GM21737 (cell line): ENCODE measurements at regions not wholly inside any gene's neighbourhood (a gene's known extent, or its start where the extent isn't known, plus 50 kb on each side); places are given as distances from the start of the nearest gene placed in this dataset.

ENCODE experiments used
- ATAC-seq: cut with Tn5 transposase; IDR thresholded peaks from one replicate; pipeline ENCODE4 v1.9.1; 2021; ENCODE audit warnings: mild to moderate bottlenecking, moderate library complexity; ENCODE audit not compliant: unreplicated experiment

- no peak for ATAC-seq
Measured at GRCh38 chr4:125735102-125735501, 420.3 kb downstream of the FAT4 start.

- ATAC-seq: no peak
Measured at GRCh38 chr4:125736057-125736456, 421.3 kb downstream of the FAT4 start.

DNA sequence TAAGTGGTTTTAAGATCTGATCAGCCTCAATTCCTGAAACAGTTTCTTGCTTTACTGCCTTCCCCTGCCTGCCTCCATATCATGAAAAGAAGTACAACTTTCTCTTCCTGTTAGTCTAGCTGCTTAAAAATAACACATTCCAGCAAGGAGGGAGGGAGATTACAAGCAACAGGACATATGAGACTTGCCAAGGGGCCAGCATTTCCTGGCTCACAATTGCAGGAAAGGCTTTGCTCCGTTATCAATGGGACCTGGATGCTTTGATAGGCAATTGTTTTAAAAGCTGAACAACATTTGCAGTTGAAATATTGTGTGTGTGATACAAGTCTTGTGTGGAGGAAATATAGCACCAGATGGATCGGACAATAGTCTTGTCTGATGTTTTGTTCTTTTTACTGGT, 425.0 kb downstream of the FAT4 start:
- ATAC-seq: no peak

- no peak for ATAC-seq
Measured at GRCh38 chr4:125741825-125742452, 427.2 kb downstream of the FAT4 start.

DNA sequence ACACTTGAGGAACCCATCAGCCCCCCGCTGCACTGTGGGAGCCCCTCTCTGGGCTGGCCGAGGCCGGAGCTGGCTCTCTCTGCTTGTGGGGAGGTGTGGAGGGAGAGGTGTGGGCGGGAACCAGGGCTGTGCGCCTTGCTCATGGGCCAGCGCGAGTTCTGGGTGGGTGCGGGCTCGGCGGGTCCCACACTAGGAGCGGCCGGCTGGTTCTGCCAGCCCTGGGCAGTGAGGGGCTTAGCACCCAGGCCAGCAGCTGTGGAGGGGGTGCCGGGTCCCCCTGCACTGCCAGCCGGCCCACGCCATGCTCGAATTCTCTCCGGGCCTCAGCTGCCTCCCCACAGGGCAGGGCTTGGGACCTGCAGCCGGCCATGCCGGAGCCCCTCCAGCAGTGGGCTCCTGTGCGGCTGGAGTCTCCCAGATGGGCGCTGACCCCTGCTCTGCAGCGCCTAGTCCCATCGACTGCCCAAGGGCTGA, 430.2 kb downstream of the FAT4 start:
- ATAC-seq: no peak

DNA sequence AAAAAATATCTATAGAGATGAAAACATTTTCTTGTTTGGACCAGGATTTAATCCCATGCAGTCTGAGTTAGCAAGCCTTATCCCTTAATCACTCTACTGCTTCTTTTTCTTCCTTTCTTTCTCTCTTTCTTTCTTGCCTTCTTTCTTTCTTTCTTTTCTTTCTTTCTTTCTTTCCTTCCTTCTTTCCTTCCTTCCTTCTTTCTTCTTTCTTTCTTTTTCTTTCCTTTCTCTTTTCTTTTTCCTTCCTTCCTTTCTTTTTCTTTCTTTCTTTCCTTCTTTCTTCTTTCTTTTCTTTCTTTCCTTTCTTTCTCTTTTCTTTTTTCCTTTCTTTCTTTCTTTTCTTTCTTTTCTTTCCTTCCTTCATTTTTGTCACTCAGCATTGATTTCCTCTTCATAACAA, 434.6 kb downstream of the FAT4 start:
- no peak for ATAC-seq

- no peak for ATAC-seq
Measured at GRCh38 chr4:125750399-125750798, 435.6 kb downstream of the FAT4 start.

DNA sequence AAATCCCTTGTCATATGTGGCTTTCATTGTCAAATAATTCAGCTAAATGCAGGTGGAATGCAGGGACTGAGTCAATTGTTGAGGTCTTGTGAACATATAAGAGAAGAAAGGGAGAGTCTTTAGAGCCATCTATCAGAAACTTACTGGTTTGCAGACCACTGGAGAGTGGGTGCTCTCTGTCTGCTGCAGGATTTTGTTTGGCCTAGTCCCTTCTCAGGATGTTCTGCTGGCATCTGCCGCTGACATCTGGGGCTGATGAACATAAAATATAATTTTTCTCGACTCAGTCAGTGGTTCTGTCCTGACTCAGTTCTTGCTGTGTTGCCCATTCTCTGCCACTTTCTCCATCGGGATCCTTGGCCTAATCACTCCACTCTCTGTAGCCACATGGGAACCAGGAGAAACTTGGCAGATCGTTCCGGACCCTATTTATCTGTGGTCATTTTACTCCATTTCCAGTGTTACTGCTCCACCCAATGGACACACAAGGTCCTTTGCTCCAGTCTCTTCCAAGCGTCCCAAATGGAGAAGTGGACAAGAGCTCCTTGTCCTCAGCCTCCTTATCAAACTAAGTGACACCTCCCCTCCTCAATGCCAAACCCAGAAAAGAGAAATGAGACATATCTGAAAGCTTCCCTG, 436.2 kb downstream of the FAT4 start:
- ATAC-seq: no peak

DNA sequence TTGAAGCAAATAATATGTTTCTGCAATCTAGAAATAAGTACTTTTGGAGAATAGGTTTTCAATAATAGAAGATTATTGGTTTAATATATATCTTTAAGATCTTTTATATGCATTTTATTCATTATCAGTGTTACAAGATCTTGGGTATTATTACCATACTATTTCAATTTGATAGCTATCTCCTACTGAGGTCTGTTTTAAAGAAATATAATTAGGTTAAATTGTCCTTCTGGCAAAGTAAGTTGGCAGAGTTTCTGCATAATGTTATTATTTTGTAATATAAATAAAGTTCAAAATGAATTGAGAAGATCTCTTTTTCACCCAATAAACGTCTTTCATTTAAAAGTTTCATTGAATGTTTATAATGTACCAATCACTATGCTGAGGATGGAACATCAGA, 443.7 kb downstream of the FAT4 start:
- no peak for ATAC-seq

DNA sequence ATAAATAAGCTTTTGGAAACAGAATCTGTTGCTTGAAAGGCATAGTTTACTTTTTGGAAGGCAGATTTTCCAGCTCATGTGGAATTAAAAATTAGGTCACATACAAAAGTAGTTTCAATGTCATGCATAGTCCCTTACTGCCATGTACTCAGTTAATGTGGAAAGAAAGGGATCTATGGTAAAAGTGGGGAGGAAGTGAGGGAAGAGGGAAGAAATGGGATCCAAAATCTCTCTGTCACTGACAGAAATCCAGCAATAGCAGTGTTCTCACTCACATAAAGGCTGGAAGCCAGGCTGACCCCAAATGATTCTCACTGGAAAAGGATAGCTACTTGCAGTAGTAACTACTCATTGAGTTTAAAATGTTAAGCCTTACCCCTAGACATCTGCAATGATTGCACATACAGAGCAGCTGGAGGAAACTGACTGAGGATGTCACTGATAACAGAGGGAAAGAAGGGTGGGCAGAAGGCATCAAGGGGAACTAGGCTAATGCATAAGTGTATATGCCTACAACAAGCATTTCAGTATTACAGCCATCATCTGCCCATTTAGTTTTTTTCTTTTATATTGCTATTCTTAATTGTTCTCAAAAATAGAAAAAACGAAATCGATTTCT, 445.6 kb downstream of the FAT4 start:
- no peak for ATAC-seq

GRCh38 chr4:125760956-125761355, 446.2 kb downstream of the FAT4 start:
- no peak for ATAC-seq

GRCh38 chr4:125762537-125762936, 447.8 kb downstream of the FAT4 start:
- ATAC-seq: no peak

GRCh38 chr4:125765941-125766340, 451.2 kb downstream of the FAT4 start:
- no peak for ATAC-seq

DNA sequence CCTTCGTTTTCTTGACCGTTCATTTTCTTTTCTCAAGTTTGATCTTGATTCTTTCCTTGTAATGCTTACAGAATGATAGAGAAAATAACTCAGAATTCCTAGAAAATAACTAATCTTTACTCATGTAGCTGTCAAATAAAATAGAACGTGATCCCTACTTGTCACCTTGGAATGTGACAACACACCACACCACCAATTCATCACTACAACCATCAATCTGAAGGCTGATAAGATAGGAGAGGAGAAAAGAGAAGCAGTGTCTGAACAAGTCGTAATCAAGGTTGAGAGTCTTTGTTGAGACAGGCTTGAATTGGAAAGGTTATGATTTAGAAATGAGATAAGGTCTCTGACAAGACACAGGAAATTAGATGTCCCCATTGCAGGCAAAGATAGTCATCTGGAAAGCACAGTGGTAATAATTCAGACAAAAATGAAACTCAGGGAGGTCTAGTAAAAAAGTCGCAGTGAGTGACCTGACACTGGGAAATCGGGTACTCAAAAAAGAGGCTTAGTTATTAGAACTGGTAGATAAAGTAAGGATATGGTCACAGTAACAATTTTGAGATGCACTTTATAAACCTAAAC, 456.2 kb downstream of the FAT4 start:
- no peak for ATAC-seq

- ATAC-seq: no peak
Measured at GRCh38 chr4:125772680-125773079, 457.9 kb downstream of the FAT4 start.

DNA sequence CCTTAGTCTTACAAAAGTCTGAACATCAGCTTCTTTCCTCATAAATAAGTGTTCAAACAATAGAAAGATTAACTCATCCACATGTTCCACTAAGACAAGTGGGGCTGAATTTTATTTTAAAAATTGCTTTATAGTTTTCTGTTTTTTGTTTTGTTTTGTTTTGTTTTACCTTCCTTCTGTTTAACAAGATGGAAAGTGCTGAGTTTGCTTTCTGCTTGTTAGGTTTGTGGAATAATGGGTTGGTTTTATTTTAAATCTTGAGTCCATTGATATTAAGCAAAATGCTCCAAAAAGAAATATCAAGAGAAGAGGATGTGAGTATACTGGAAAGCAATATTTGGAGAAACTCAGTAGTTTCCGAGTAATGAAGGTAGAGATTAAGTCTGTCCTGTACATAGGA, 458.7 kb downstream of the FAT4 start:
- no peak for ATAC-seq

GRCh38 chr4:125773931-125774330, 459.2 kb downstream of the FAT4 start:
- ATAC-seq: no peak

GRCh38 chr4:125776146-125776545, 461.4 kb downstream of the FAT4 start:
- no peak for ATAC-seq

DNA sequence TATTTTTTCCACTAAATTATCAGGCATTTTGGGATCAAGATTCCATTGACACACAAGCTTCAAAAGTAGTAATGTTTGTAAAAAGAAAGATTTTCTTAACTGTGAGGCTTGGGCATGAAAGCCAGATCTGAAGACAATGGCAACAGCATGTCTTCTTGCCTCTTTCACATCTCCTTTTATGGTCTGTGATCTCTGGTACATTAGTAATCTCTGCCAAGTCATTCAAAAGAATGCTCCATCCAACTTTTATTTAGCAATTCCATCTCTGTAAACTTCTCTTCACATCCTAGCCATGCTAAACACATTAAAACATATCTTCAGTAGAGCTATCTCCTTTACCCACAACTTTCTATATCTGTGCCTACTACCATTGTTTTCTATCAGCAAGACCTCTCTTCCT, 465.4 kb downstream of the FAT4 start:
- ATAC-seq: no peak

GRCh38 chr4:125780747-125781146, 466.0 kb downstream of the FAT4 start:
- ATAC-seq: no peak

GRCh38 chr4:125781651-125782050, 466.9 kb downstream of the FAT4 start:
- ATAC-seq: no peak

- no peak for ATAC-seq
Measured at GRCh38 chr4:125784741-125785140, 470.0 kb downstream of the FAT4 start.
